GM12892 (cell line): ENCODE measurements at regions not wholly inside any gene's neighbourhood (a gene's known extent, or its start where the extent isn't known, plus 50 kb on each side); places are given as distances from the start of the nearest gene placed in this dataset.
"Not testable (repeated sequence)": the region's sequence is repeated elsewhere in the genome, so short reads cannot be mapped to it uniquely, and the experiment has no call there.

Source experiments
- DNase-seq: peaks from one replicate; pipeline ENCODE4 v3.0.0; 2011; ENCODE audit not compliant: insufficient read length
- FAIRE-seq: peaks from 2 replicates; lab custom pipeline; 2011; peaks lifted over from hg19 to GRCh38; lab: Jason Lieb, UNC
- POLR2A ChIP-seq: IDR thresholded peaks from 2 replicates; pipeline ENCODE4 v1.6.1; 2011; ENCODE audit warnings: low read depth, low read length, control low read depth
- POLR2AphosphoS5 ChIP-seq: IDR thresholded peaks from 2 replicates; pipeline ENCODE4 v1.6.1; 2011; ENCODE audit warnings: low read depth, low read length, control low read depth
- TAF1 ChIP-seq: IDR thresholded peaks from 2 replicates; pipeline ENCODE4 v1.6.1; 2011; ENCODE audit warnings: low read depth, mild to moderate bottlenecking, control low read depth, low read length, borderline replicate concordance

- TF ChIP-seq TAF1 (no peak), POLR2AphosphoS5 (no peak), POLR2A (no peak)
- FAIRE-seq (no peak), DNase-seq (no peak)
Observed at GRCh38 chr4:66568431-66568830, 898.1 kb upstream of the EPHA5 start.

DNA sequence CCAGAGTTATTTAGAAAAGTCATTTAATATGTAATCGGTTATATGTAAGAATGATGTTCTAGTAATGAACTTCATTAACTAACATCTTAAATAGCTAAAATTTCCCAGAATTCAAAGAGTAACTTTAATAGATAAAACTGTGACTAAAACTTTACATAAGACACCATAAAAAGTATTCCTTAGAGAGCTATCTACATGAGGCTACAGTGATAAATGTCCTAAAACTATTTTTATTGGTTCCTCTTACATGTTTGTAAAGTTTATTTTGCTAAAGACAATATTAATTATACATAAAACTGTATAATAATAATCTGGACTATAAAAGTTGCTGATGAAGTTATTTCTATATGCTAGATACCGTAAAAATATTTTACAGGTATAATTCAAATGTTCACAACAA is 897.7 kb upstream of the EPHA5 start:
- no peak for TF ChIP-seq POLR2A
- no peak for TF ChIP-seq TAF1
- TF ChIP-seq POLR2AphosphoS5, result no peak
- DNase-seq, result no peak
- no peak for FAIRE-seq

DNA sequence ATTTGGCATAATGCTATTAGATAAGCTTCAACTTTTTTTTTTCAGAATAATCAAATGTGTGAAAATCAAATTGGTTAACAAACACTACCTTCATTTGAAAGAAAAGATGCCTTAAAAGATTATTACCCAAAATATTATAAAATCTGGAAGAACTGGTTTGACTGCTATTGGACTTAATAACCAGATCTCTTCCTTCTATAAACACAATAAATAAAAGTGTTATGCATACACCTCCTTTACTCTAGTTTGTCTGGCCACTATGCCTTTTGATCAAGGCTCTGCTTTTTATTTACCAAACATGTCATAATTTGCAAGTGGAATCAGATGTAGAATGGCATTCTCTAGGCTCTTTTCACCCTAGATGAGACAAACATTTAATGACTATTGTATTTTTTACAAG is 897.3 kb upstream of the EPHA5 start:
- no peak for FAIRE-seq
- DNase-seq, result no peak
- TF ChIP-seq POLR2AphosphoS5 (no peak), TAF1 (no peak), POLR2A (no peak)

DNA sequence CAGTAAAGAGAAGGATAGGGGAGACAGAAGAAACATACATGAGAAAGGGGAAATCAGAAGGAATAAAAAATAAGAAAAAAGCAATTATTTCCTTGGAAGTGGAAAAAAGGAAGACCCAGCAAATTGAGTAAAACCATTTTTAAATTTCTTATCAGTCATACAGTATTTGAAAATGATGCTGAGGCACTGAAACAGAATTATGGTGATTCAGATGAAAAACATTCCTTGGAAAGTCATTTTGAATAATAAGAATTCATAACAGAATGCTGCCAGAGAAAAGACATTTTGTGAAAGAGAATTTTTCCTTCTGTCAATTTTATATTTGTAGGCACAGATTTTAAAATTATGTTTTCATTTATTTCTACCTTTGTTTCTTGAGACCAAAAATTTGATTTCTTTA is 895.5 kb upstream of the EPHA5 start:
- FAIRE-seq (no peak), DNase-seq (no peak)
- no peak for TF ChIP-seq POLR2AphosphoS5
- TF ChIP-seq TAF1, result no peak
- no peak for TF ChIP-seq POLR2A

- no peak for DNase-seq
- FAIRE-seq, result no peak
- TF ChIP-seq TAF1 (no peak), POLR2A (no peak), POLR2AphosphoS5 (no peak)
Observed at GRCh38 chr4:66564901-66565651, 894.8 kb upstream of the EPHA5 start.

DNA sequence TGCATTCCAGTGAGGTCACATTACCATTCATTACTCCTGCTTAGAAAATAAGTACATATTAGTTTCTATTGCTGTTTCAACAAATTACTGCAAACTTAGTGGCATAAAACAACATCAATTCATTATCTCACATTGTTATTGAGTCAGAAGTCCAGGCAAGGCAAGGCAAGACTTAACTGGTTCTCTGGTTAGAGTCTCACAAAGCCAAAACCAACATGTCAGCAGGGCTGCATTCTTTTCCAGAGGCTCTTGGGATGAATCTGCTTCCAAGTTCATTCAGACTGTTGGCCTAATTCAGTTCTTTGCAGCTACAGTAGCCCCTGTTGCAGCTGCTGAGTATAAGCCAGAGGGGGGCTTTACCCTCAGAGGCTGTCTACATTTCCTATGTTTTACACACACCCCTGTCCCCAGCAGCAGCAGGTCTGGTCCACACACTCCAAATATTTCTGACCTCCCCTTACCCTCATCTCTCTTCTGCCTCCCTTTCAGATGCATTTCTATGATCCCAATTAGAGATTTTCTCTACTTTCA is 892.1 kb upstream of the EPHA5 start:
- FAIRE-seq (no peak), DNase-seq (no peak)
- TF ChIP-seq POLR2A (no peak), POLR2AphosphoS5 (no peak), TAF1 (no peak)

DNA sequence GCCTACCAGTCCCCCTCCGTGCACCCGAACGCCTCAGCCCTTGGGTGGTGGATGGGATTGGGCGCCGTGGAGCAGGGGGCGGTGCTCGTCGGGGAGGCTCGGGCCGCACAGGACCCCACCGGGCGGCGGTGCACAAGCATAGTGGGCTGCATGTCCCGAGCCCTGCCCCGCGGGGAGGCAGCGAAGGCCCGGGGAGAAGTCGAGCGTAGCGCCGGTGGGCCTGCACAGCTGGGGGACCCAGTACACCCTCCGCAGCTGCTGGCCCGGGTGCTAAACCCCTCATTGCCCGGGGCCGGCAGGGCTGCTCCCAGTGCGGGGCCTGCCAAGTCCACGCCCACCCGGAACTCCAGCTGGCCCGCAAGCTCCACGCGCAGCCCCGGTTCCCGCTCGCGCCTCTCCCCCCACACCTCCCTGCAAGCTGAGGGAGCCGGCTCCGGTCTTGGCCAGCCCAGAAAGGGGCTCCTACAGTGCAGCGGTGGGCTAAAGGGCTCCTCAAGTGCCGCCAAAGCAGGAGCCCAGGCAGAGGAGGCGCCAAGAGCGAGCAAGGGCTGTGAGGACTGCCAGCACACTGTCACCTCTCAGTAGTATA is 891.3 kb upstream of the EPHA5 start:
- DNase-seq, FAIRE-seq: not testable (repeated sequence)

DNA sequence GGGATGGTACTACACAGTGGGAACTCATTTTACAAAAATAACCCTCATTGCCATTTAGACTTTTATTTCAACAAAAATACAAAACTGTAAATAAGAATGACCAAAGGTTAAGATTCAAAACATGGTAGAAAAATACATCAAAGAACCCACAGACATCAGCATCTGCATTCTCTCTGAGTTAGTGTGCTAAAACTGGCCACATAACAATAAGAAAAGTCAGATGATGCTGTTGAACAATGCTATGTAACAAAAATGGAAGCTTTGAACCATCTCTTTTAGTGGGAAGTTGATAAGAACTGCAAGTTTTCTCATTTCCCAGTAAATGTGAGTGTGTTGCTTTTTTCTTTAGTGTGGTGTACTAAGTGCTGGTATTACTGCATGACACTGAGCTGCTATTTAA is 888.4 kb upstream of the EPHA5 start:
- DNase-seq, result no peak
- TF ChIP-seq POLR2A (no peak), TAF1 (no peak), POLR2AphosphoS5 (no peak)
- no peak for FAIRE-seq

DNA sequence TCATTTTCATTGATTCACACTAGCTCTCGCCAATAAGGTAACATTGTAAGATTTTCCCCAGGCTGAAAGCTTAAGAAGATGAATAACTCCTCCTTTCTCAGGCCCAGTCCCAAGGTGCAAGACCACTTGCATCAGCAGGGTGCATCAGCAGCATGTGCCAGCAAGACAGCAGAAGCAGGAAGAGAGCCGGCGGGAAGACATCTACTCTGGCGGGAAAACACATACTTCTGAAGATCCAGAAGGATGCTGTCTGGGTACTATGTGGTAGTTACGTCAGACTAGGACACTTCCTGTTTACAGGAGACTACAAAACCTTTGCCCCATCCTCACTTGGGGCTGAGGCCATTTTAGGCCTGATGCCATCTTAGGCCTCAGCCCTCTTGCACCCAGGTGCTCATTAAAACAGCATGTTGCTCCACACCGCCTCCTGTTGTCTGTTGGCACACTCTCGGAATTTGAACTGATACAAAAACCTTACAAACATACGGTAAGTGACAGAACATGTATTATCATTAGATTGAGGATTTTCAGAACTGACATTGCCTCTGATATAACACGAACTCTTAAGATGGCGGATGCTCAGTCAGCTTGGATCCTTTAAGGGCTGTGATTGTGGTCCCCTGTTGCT is 886.5 kb upstream of the EPHA5 start:
- DNase-seq (no peak), FAIRE-seq (no peak)
- no peak for TF ChIP-seq POLR2AphosphoS5
- TF ChIP-seq TAF1, result no peak
- no peak for TF ChIP-seq POLR2A

- TF ChIP-seq POLR2A (no peak), POLR2AphosphoS5 (no peak), TAF1 (no peak)
- FAIRE-seq (no peak), DNase-seq (no peak)
Observed at GRCh38 chr4:66555301-66555700, 885.0 kb upstream of the EPHA5 start.

DNA sequence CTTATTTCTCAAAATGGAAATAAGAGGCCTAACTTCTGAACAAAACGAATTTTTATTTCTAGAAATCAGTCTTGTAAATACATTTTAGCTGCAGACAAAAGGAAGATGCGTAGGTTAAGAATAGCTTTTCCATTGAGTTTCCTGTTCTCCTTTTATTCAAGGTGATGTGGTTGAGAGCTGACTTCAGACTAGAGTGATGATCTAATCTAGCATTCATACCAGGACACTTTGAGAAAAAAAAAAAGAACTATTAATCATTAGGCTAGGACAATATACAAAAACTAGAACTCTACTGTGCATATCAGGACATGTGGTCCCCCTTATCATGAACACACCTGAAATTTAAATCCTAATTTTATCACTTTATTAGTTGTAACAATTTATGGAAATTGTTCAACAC is 884.5 kb upstream of the EPHA5 start:
- DNase-seq (no peak), FAIRE-seq (no peak)
- TF ChIP-seq POLR2A (no peak), POLR2AphosphoS5 (no peak)

GRCh38 chr4:66545301-66545700 is 875.0 kb upstream of the EPHA5 start:
- FAIRE-seq, DNase-seq: not testable (repeated sequence)
